GM21619 (cell line): ENCODE measurements at regions not wholly inside any gene's neighbourhood (a gene's known extent, or its start where the extent isn't known, plus 50 kb on each side); places are given as distances from the start of the nearest gene placed in this dataset.
"Not testable (repeated sequence)": the region's sequence is repeated elsewhere in the genome, so short reads cannot be mapped to it uniquely, and the experiment has no call there.

Experiments used
- ATAC-seq: cut with Tn5 transposase; IDR thresholded peaks from one replicate; pipeline ENCODE4 v1.9.1; 2021; ENCODE audit not compliant: unreplicated experiment

DNA sequence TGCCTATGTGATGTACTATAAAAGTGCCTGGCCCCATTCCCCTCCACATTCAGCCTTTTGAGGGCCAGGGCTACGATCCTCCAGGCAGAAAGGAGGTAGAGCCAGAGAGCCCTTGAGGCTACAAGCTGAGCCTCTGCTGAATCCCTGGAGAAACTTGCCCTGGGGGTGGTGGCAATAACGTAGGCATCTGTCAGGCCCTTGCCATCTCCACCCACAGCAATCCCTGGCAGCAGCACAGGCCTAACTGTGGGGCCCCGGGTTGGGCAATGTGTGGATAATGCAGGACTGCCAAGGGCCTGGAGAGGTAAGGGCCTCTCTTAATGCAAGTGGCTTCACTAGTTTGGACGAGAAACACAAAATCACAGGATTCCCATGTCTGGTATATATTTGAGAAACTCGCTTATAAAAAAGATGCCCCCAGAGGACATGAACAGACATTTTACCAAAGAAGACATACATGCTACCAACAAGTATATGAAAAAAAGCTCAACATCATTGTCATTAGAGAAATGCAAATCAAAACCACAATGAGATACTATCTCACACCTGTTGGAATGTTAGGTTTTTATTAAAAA is 99.0 kb downstream of the QRSL1 start:
- ATAC-seq = no peak

- ATAC-seq = no peak
Observed at GRCh38 chr6:106727480-106728149, 98.2 kb downstream of the QRSL1 start.

DNA sequence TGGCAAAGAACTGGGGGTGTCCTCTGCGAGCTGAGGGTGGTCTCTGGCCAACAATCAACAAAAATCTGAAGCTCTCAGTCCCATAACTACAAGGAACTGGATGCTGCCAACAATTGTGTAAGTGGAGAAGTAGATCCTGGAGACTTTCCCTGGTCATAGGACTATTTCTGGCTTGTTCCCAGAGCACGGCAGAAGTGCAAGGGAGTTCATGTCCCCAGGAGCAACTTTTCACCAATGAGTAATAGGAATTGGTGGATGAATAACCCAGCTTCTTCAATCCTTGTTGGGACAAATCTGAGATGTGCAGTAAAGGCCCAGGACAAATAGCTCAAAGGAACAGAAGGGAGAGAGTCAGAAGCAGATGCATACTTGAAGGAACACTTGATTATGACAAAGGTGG is 95.5 kb downstream of the QRSL1 start:
- ATAC-seq = no peak

DNA sequence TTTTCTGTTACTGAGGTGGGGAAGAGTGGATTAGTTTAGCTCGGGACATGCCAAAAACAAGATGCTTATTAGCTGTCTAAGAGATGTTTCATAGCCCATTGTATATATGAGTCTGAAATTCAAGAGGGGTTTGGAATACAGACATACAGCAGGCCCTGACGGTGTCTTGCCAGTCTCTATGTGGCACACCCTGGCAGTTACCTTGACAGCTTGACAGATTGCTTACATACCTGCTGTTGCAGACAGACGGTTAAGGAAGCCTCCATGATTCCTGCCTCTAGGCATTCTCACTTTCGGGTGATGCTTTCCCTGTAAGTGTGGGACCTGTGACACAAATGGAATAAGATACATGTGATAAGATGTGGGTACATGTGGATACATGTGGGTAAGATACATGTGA is 95.0 kb downstream of the QRSL1 start:
- no peak for ATAC-seq

- ATAC-seq = not testable (repeated sequence)
Observed at GRCh38 chr6:106723419-106723818, 94.0 kb downstream of the QRSL1 start.

- not testable (repeated sequence) for ATAC-seq
Observed at GRCh38 chr6:106721189-106721588, 91.8 kb downstream of the QRSL1 start.
